Activated CD4-positive, alpha-beta memory T cell treated with anti-CD3 and anti-CD28 coated beads for 36 hours (primary cell): ENCODE measurements at regions not wholly inside any gene's neighbourhood (a gene's known extent, or its start where the extent isn't known, plus 50 kb on each side); places are given as distances from the start of the nearest gene placed in this dataset.

ENCODE experiments used
- CTCF ChIA-PET: fragments of 350-600 bp; sonication (Branson Sonifier 250); formaldehyde crosslinking; loops from one replicate; lab custom pipeline; 2021; ENCODE audit warnings: antibody characterized with exemption, inconsistent platforms; lab: Charles Lee
- POLR2A ChIA-PET: fragments of 350-600 bp; sonication (Branson Sonifier 250); formaldehyde crosslinking; loops from one replicate; lab custom pipeline; 2021; ENCODE audit warnings: antibody characterized with exemption; lab: Charles Lee
- DNase-seq: peaks from one replicate; pipeline ENCODE4 v3.0.0-alpha.2; 2020
- H3K27ac Mint-ChIP-seq: one replicate; pipeline ENCODE4 v1.8.0; 2021; ENCODE audit warnings: mixed read lengths
- H3K27me3 Mint-ChIP-seq: one replicate; pipeline ENCODE4 v1.8.0; 2021; ENCODE audit warnings: mixed read lengths
- H3K36me3 Mint-ChIP-seq: one replicate; pipeline ENCODE4 v1.8.0; 2021; ENCODE audit warnings: mixed read lengths
- H3K4me1 Mint-ChIP-seq: one replicate; pipeline ENCODE4 v1.8.0; 2021; ENCODE audit warnings: low read depth, mixed read lengths
- H3K4me3 Mint-ChIP-seq: one replicate; pipeline ENCODE4 v1.8.0; 2021; ENCODE audit warnings: mild to moderate bottlenecking, mixed read lengths
- H3K9me3 Mint-ChIP-seq: one replicate; pipeline ENCODE4 v1.8.0; 2021; ENCODE audit warnings: mixed read lengths
- intact Hi-C: fragments of 100-400 bp; cut with micrococcal nuclease; formaldehyde crosslinking; loops from one replicate; pipeline ENCODE4 v1.15.1; 2023

DNA sequence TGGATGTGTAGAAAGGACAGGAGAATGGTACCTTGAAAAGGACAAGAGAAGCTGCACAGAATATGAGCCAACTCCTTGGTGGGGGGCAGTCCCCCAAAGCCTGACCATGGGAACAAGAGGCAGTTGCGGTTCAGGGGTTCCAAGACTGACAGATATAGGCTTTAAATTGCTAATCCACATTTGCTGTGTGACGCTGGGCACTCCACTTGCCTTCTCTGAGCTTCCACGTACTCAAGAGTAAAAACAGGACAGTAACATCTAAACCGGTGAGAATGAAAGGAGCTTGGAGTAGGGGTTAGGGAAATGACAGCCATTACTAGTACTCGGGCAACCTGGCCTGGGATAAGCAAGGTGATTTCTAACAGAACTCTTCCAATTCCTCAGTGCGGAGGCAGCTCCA is 57.9 kb upstream of the LRFN2 start:
- Mint-ChIP-seq H3K9me3 (no peaks in the 10 kb centered on the region), H3K27ac (no peak overlapping the region), H3K4me3 (no peak overlapping the region), H3K27me3 (peaks cover 20% of the 10 kb centered on the region), H3K36me3 (no peaks in the 10 kb centered on the region), H3K4me1 (peaks cover 7% of the 10 kb centered on the region)
- DNase-seq = no peak
- ChIA-PET CTCF (no interaction called here), POLR2A (no interaction called here)
- intact Hi-C loops = no loop called here

- ChIA-PET CTCF (interaction anchor here (0.6 kb wide), 1 partner anchor 179 kb away, joined by 3 read pairs; no protein-coding TSS in a partner anchor), POLR2A (no interaction called here)
- intact Hi-C loops = no loop called here
- DNase-seq = no peak
- H3K4me1 Mint-ChIP-seq = peaks cover 7% of the 10 kb centered on the region
- no peaks in the 10 kb centered on the region for H3K9me3 Mint-ChIP-seq
- H3K4me3 Mint-ChIP-seq = no peak overlapping the region
- H3K27ac Mint-ChIP-seq = no peak overlapping the region
- no peaks in the 10 kb centered on the region for H3K36me3 Mint-ChIP-seq
- H3K27me3 Mint-ChIP-seq = peaks cover 9% of the 10 kb centered on the region
Measured at GRCh38 chr6:40642837-40643236, 55.7 kb upstream of the LRFN2 start.

DNA sequence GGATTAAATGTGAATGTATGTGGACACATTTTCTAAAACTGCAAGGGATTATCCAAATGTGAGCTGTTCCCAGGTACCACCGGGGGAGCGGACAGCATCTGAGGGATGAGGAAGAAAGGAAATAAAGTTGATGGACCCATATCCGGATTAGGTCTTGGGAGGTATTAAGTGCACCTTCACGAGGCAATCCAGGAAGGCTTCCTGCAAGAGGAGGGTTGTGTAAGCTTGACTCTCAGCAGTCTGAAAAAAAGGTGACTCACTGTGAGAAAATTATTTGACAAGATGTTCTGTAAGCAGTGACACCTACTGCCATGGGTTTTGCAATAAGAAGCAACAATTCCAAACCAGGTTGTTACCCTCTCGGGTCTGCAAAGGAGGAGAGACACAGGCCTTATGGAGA is 55.0 kb upstream of the LRFN2 start:
- CTCF ChIA-PET = no interaction called here
- H3K27me3 Mint-ChIP-seq = peaks cover 7% of the 10 kb centered on the region
- POLR2A ChIA-PET = no interaction called here
- H3K9me3 Mint-ChIP-seq = no peaks in the 10 kb centered on the region
- intact Hi-C loops = no loop called here
- no peak for DNase-seq
- H3K27ac Mint-ChIP-seq = no peak overlapping the region
- H3K36me3 Mint-ChIP-seq = no peaks in the 10 kb centered on the region
- no peak overlapping the region for H3K4me3 Mint-ChIP-seq
- peaks cover 7% of the 10 kb centered on the region for H3K4me1 Mint-ChIP-seq

- ChIA-PET POLR2A (no interaction called here), CTCF (no interaction called here)
- DNase-seq = peak; percentile 14
- Mint-ChIP-seq H3K9me3 (no peaks in the 10 kb centered on the region), H3K4me1 (peaks cover 7% of the 10 kb centered on the region), H3K27ac (no peak overlapping the region), H3K4me3 (no peak overlapping the region), H3K27me3 (peaks cover 5% of the 10 kb centered on the region), H3K36me3 (no peaks in the 10 kb centered on the region)
- intact Hi-C loops = no loop called here
Measured at GRCh38 chr6:40640599-40641227, 53.5 kb upstream of the LRFN2 start.
